ENCODE measurements at regions not wholly inside any gene's neighbourhood (a gene's known extent, or its start where the extent isn't known, plus 50 kb on each side); places are given as distances from the start of the nearest gene placed in this dataset.

DNA sequence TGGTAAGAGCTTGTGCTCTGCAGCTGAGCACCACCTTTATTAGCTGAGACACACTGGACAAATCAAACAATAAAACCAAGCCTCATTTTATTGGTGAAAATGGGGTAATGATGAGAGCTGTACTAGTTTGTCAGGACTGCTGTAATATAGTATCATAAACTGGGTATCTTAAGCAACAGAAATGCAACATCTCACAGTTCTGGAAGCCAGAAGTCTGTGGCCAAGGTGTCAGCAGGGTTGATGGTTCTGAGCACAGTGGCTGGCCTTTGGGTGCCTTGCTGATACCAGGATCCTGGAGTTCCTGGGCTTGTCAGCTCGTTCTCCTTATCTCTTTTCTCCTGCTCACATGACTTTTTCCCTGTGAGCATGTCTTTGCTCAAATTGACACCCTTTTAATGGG is 513.1 kb downstream of the IRX1 start:
- TF ChIP-seq, protein P1, sequence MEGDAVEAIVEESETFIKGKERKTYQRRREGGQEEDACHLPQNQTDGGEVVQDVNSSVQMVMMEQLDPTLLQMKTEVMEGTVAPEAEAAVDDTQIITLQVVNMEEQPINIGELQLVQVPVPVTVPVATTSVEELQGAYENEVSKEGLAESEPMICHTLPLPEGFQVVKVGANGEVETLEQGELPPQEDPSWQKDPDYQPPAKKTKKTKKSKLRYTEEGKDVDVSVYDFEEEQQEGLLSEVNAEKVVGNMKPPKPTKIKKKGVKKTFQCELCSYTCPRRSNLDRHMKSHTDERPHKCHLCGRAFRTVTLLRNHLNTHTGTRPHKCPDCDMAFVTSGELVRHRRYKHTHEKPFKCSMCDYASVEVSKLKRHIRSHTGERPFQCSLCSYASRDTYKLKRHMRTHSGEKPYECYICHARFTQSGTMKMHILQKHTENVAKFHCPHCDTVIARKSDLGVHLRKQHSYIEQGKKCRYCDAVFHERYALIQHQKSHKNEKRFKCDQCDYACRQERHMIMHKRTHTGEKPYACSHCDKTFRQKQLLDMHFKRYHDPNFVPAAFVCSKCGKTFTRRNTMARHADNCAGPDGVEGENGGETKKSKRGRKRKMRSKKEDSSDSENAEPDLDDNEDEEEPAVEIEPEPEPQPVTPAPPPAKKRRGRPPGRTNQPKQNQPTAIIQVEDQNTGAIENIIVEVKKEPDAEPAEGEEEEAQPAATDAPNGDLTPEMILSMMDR (IDR thresholded peaks at IDR 0.05) = no peak
- no peak for TF ChIP-seq ZFX (IDR thresholded peaks at IDR 0.05; ENCODE audit: borderline replicate concordance)

Measured in 22Rv1 (cell line).